ENCODE measurements at regions not wholly inside any gene's neighbourhood (a gene's known extent, or its start where the extent isn't known, plus 50 kb on each side); places are given as distances from the start of the nearest gene placed in this dataset.

- TF ChIP-seq CTCF (IDR thresholded peaks at IDR 0.05; ENCODE audit: poor library complexity, severe bottlenecking) = no peak
- Histone ChIP-seq H3K36me3 (ENCODE audit: low read depth) (no peaks in the 10 kb centered on the region), H3K27ac (ENCODE audit: poor library complexity, severe bottlenecking) (no peak overlapping the region), H3K27me3 (ENCODE audit: insufficient read depth, poor library complexity, severe bottlenecking) (no peaks in the 10 kb centered on the region), H3K4me1 (ENCODE audit: insufficient read depth, poor library complexity, severe bottlenecking) (no peaks in the 10 kb centered on the region), H3K9me3 (ENCODE audit: severe bottlenecking) (no peaks in the 10 kb centered on the region), H3K4me3 (ENCODE audit: severe bottlenecking) (no peak overlapping the region)
- DNase-seq (ENCODE audit: low spot score) = no peak
- no peak for ATAC-seq (ENCODE audit: low read depth)
Measured at GRCh38 chr22:48051796-48052620, 1289.6 kb downstream of the TBC1D22A start.

- no peak overlapping the region for H3K27ac ChIP-seq (ENCODE audit: poor library complexity, severe bottlenecking)
- no peaks in the 10 kb centered on the region for H3K27me3 ChIP-seq (ENCODE audit: insufficient read depth, poor library complexity, severe bottlenecking)
- H3K36me3 ChIP-seq (ENCODE audit: low read depth) = no peaks in the 10 kb centered on the region
- H3K4me3 ChIP-seq (ENCODE audit: severe bottlenecking) = no peak overlapping the region
- no peak for ATAC-seq (ENCODE audit: low read depth)
- no peaks in the 10 kb centered on the region for H3K4me1 ChIP-seq (ENCODE audit: insufficient read depth, poor library complexity, severe bottlenecking)
- no peaks in the 10 kb centered on the region for H3K9me3 ChIP-seq (ENCODE audit: severe bottlenecking)
- DNase-seq (ENCODE audit: low spot score) = no peak
- TF ChIP-seq CTCF (IDR thresholded peaks at IDR 0.05; ENCODE audit: poor library complexity, severe bottlenecking) = no peak
Measured at GRCh38 chr22:48050836-48051235, 1288.4 kb downstream of the TBC1D22A start.

- Histone ChIP-seq H3K27ac (ENCODE audit: poor library complexity, severe bottlenecking) (no peak overlapping the region), H3K36me3 (ENCODE audit: low read depth) (no peaks in the 10 kb centered on the region), H3K4me3 (ENCODE audit: severe bottlenecking) (no peak overlapping the region), H3K9me3 (ENCODE audit: severe bottlenecking) (no peaks in the 10 kb centered on the region), H3K27me3 (ENCODE audit: insufficient read depth, poor library complexity, severe bottlenecking) (no peaks in the 10 kb centered on the region), H3K4me1 (ENCODE audit: insufficient read depth, poor library complexity, severe bottlenecking) (no peaks in the 10 kb centered on the region)
- no peak for TF ChIP-seq CTCF (IDR thresholded peaks at IDR 0.05; ENCODE audit: poor library complexity, severe bottlenecking)
- DNase-seq (ENCODE audit: low spot score) = no peak
- ATAC-seq (ENCODE audit: low read depth) = no peak
Measured at GRCh38 chr22:48049116-48049515, 1286.7 kb downstream of the TBC1D22A start.

GRCh38 chr22:48047722-48048500 lies 1285.5 kb downstream of the TBC1D22A start:
- Histone ChIP-seq H3K27ac (ENCODE audit: poor library complexity, severe bottlenecking) (no peak overlapping the region), H3K4me3 (ENCODE audit: severe bottlenecking) (no peak overlapping the region), H3K36me3 (ENCODE audit: low read depth) (no peaks in the 10 kb centered on the region), H3K4me1 (ENCODE audit: insufficient read depth, poor library complexity, severe bottlenecking) (no peaks in the 10 kb centered on the region), H3K9me3 (ENCODE audit: severe bottlenecking) (no peaks in the 10 kb centered on the region), H3K27me3 (ENCODE audit: insufficient read depth, poor library complexity, severe bottlenecking) (no peaks in the 10 kb centered on the region)
- no peak for DNase-seq (ENCODE audit: low spot score)
- no peak for TF ChIP-seq CTCF (IDR thresholded peaks at IDR 0.05; ENCODE audit: poor library complexity, severe bottlenecking)
- ATAC-seq (ENCODE audit: low read depth) = no peak
